ENCODE measurements at regions not wholly inside any gene's neighbourhood (a gene's known extent, or its start where the extent isn't known, plus 50 kb on each side); places are given as distances from the start of the nearest gene placed in this dataset.

DNA sequence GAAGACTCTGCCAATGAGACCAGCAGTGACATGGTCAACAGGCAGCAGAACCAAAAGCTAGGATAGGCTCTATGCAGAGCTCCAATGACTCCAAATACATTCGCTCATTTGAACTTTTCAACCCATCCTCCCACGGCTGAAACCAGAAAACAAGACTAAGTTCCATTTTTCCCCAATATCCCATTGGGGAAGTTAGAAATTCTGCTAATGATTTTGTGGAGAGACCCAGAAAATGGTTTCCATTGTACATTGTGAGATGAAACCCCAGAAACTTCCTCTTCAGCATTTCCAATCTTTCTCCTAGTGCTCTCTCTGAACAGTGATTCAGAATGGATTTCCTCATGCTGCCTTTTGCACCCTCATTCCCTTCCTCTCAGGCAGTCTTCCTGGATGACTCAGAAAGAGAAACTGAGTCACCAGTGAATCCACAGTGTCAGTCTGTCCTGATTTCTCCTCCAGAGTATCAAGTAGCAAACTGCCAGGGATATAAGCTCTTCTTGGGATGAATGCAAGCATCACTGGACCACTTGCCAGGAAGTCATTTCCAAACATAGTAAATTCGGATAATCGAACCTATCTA is 467.7 kb upstream of the ID2 start:
- Histone ChIP-seq H3K4me3 (ENCODE audit: low read length, poor library complexity, severe bottlenecking) (no peak overlapping the region), H3K9ac (ENCODE audit: low read depth, low read length, poor library complexity, severe bottlenecking) (no peak overlapping the region), H3K36me3 (ENCODE audit: insufficient read depth, low read length) (no peaks in the 10 kb centered on the region), H3K79me2 (ENCODE audit: insufficient read depth, low read length) (no peaks in the 10 kb centered on the region), H4K20me1 (ENCODE audit: insufficient read depth, low read length, poor library complexity, severe bottlenecking) (no peaks in the 10 kb centered on the region), H3K4me2 (ENCODE audit: low read depth, low read length, poor library complexity, severe bottlenecking) (no peak overlapping the region), H3K27me3 (ENCODE audit: insufficient read depth, low read length, poor library complexity, severe bottlenecking) (no peaks in the 10 kb centered on the region), H3K9me3 (ENCODE audit: insufficient read depth, low read depth, low read length) (no peaks in the 10 kb centered on the region), H2AFZ (ENCODE audit: low read length) (no peak overlapping the region), H3K4me1 (ENCODE audit: insufficient read depth, low read length, poor library complexity, severe bottlenecking) (peaks cover 8% of the 10 kb centered on the region), H3F3A (ENCODE audit: low read depth) (no peaks in the 10 kb centered on the region), H3K9me2 (replicated peaks; ENCODE audit: low read depth, low read length) (no peaks in the 10 kb centered on the region)
- TF ChIP-seq EZH2phosphoT487 (IDR thresholded peaks at IDR 0.05; ENCODE audit: borderline replicate concordance) = no peak
- TF ChIP-seq, protein P1, sequence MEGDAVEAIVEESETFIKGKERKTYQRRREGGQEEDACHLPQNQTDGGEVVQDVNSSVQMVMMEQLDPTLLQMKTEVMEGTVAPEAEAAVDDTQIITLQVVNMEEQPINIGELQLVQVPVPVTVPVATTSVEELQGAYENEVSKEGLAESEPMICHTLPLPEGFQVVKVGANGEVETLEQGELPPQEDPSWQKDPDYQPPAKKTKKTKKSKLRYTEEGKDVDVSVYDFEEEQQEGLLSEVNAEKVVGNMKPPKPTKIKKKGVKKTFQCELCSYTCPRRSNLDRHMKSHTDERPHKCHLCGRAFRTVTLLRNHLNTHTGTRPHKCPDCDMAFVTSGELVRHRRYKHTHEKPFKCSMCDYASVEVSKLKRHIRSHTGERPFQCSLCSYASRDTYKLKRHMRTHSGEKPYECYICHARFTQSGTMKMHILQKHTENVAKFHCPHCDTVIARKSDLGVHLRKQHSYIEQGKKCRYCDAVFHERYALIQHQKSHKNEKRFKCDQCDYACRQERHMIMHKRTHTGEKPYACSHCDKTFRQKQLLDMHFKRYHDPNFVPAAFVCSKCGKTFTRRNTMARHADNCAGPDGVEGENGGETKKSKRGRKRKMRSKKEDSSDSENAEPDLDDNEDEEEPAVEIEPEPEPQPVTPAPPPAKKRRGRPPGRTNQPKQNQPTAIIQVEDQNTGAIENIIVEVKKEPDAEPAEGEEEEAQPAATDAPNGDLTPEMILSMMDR (conservative IDR thresholded peaks at IDR 0.05; ENCODE audit: low read length) = no peak

DNA sequence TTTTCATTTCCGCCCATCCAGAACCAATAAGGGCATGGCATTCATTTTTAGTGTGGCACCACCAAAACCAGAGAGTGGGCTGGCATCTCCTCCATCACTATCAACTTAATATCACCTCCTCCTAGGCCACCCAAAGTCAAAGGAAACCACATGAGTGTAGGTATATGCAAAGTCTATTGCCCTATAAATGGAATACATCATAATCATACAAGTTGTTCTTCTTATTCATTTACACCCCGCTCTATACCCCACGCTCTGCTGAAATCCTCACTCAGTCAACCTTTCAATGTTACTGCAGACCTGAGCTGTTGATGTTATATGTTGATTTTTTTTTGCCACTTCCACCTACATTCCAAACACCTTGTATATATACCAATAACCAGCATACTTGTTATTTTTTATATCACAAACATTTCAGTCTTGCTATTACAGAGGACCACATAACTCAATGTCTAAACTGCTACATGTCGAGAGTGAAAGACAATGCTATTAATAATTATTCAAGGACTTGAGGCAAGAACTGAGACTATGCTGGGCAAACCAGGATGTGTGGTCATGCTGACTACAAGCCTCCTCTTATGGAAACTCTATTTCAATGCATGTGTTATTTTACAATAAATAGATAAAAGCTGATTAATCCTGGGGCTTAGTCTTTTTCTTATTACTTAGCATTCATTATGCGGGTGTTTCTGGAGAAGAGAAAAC is 466.5 kb upstream of the ID2 start:
- H3K4me2 ChIP-seq (ENCODE audit: low read depth, low read length, poor library complexity, severe bottlenecking) = no peak overlapping the region
- H3K4me3 ChIP-seq (ENCODE audit: low read length, poor library complexity, severe bottlenecking) = no peak overlapping the region
- no peak for TF ChIP-seq EZH2phosphoT487 (IDR thresholded peaks at IDR 0.05; ENCODE audit: borderline replicate concordance)
- TF ChIP-seq, protein P1 (conservative IDR thresholded peaks at IDR 0.05; ENCODE audit: low read length) = no peak
- H3K4me1 ChIP-seq (ENCODE audit: insufficient read depth, low read length, poor library complexity, severe bottlenecking) = peaks cover 8% of the 10 kb centered on the region
- H3F3A ChIP-seq (ENCODE audit: low read depth) = no peaks in the 10 kb centered on the region
- H3K9me2 ChIP-seq (replicated peaks; ENCODE audit: low read depth, low read length) = no peaks in the 10 kb centered on the region
- H4K20me1 ChIP-seq (ENCODE audit: insufficient read depth, low read length, poor library complexity, severe bottlenecking) = no peaks in the 10 kb centered on the region
- no peaks in the 10 kb centered on the region for H3K27me3 ChIP-seq (ENCODE audit: insufficient read depth, low read length, poor library complexity, severe bottlenecking)
- H2AFZ ChIP-seq (ENCODE audit: low read length) = no peak overlapping the region
- H3K9me3 ChIP-seq (ENCODE audit: insufficient read depth, low read depth, low read length) = no peaks in the 10 kb centered on the region
- no peaks in the 10 kb centered on the region for H3K36me3 ChIP-seq (ENCODE audit: insufficient read depth, low read length)
- no peaks in the 10 kb centered on the region for H3K79me2 ChIP-seq (ENCODE audit: insufficient read depth, low read length)
- no peak overlapping the region for H3K9ac ChIP-seq (ENCODE audit: low read depth, low read length, poor library complexity, severe bottlenecking)

DNA sequence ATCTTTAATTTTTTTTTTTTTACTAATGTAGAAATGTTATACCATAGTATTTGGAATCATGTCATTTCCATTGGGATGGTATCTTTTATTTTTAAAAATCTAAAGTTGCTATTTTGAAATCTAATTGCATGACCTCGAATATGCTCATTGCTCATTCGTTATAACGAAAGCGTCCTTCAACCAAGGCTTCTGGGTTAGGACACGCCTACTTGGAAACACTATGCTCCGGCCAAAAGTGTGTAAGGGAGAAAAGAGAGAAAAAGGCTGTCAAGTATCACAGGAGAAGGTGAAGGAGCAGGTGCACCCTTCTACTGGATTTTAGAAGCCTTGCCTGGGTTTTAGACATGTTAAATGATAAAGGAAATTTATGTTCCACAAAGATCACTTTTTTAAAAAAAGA is 465.9 kb upstream of the ID2 start:
- no peaks in the 10 kb centered on the region for H3K27me3 ChIP-seq (ENCODE audit: insufficient read depth, low read length, poor library complexity, severe bottlenecking)
- H3K4me1 ChIP-seq (ENCODE audit: insufficient read depth, low read length, poor library complexity, severe bottlenecking) = peaks cover 8% of the 10 kb centered on the region
- no peak overlapping the region for H3K4me3 ChIP-seq (ENCODE audit: low read length, poor library complexity, severe bottlenecking)
- H3K9me3 ChIP-seq (ENCODE audit: insufficient read depth, low read depth, low read length) = no peaks in the 10 kb centered on the region
- H2AFZ ChIP-seq (ENCODE audit: low read length) = no peak overlapping the region
- H4K20me1 ChIP-seq (ENCODE audit: insufficient read depth, low read length, poor library complexity, severe bottlenecking) = no peaks in the 10 kb centered on the region
- H3K9ac ChIP-seq (ENCODE audit: low read depth, low read length, poor library complexity, severe bottlenecking) = no peak overlapping the region
- H3K79me2 ChIP-seq (ENCODE audit: insufficient read depth, low read length) = no peaks in the 10 kb centered on the region
- H3K4me2 ChIP-seq (ENCODE audit: low read depth, low read length, poor library complexity, severe bottlenecking) = no peak overlapping the region
- H3K9me2 ChIP-seq (replicated peaks; ENCODE audit: low read depth, low read length) = no peaks in the 10 kb centered on the region
- no peak for TF ChIP-seq EZH2phosphoT487 (IDR thresholded peaks at IDR 0.05; ENCODE audit: borderline replicate concordance)
- TF ChIP-seq, protein P1 (conservative IDR thresholded peaks at IDR 0.05; ENCODE audit: low read length) = no peak
- no peaks in the 10 kb centered on the region for H3F3A ChIP-seq (ENCODE audit: low read depth)
- no peaks in the 10 kb centered on the region for H3K36me3 ChIP-seq (ENCODE audit: insufficient read depth, low read length)

Data from Loucy (cell line).